ENCODE measurements at regions not wholly inside any gene's neighbourhood (a gene's known extent, or its start where the extent isn't known, plus 50 kb on each side); places are given as distances from the start of the nearest gene placed in this dataset.

DNA sequence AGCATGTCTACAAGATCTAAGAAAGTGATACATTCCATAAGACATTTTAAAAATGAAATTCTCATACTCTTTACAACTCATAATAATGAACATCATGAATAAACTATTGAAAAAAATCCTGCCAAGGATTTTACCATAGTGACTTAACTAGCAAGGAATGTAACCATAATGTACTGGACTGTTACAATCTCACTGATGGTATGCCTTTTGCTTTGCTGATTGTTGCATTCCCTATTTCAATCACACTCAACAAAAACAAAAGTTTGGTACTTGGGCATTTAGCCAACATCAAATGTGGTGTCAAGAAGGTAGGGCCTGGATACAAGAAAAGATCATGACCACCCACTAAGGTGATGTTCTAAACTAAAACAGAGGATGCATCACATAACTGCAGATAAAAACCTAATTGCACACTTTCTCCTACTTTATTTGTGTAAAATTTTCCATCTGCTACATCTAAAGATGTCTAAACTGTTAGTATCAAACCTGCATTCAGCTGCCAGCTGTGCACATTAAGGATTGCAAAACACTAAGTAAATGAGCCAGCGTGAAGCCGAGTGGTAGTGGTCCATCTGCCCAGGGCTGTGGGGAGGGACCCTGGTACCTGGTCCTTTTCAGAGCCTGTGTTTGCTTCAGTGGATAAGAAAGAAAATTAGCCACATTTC lies 564.4 kb downstream of the ZEB2 start:
- TF ChIP-seq, protein P1, sequence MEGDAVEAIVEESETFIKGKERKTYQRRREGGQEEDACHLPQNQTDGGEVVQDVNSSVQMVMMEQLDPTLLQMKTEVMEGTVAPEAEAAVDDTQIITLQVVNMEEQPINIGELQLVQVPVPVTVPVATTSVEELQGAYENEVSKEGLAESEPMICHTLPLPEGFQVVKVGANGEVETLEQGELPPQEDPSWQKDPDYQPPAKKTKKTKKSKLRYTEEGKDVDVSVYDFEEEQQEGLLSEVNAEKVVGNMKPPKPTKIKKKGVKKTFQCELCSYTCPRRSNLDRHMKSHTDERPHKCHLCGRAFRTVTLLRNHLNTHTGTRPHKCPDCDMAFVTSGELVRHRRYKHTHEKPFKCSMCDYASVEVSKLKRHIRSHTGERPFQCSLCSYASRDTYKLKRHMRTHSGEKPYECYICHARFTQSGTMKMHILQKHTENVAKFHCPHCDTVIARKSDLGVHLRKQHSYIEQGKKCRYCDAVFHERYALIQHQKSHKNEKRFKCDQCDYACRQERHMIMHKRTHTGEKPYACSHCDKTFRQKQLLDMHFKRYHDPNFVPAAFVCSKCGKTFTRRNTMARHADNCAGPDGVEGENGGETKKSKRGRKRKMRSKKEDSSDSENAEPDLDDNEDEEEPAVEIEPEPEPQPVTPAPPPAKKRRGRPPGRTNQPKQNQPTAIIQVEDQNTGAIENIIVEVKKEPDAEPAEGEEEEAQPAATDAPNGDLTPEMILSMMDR (tag by site-specific recombination; IDR thresholded peaks at IDR 0.05): no peak
- no peak for TF ChIP-seq ZNF521 (tag by site-specific recombination; IDR thresholded peaks at IDR 0.05)
- TF ChIP-seq, protein P2, sequence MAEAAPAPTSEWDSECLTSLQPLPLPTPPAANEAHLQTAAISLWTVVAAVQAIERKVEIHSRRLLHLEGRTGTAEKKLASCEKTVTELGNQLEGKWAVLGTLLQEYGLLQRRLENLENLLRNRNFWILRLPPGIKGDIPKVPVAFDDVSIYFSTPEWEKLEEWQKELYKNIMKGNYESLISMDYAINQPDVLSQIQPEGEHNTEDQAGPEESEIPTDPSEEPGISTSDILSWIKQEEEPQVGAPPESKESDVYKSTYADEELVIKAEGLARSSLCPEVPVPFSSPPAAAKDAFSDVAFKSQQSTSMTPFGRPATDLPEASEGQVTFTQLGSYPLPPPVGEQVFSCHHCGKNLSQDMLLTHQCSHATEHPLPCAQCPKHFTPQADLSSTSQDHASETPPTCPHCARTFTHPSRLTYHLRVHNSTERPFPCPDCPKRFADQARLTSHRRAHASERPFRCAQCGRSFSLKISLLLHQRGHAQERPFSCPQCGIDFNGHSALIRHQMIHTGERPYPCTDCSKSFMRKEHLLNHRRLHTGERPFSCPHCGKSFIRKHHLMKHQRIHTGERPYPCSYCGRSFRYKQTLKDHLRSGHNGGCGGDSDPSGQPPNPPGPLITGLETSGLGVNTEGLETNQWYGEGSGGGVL (tag by site-specific recombination; IDR thresholded peaks at IDR 0.05): no peak
- TF ChIP-seq ZEB2 (tag by site-specific recombination; IDR thresholded peaks at IDR 0.05): no peak
- no peak for TF ChIP-seq ZNF660 (tag by site-specific recombination; IDR thresholded peaks at IDR 0.05)
